Testis (tissue), 2 donors: ENCODE measurements at regions not wholly inside any gene's neighbourhood (a gene's known extent, or its start where the extent isn't known, plus 50 kb on each side); places are given as distances from the start of the nearest gene placed in this dataset.

Source experiments
- CTCF ChIP-seq, 3 experiments: fragments of 450-650 bp in 2 of 3; fragments of 200-600 bp in 1 of 3; sonication (generic) in 1 of 3; IDR thresholded peaks; one replicate each; pipeline ENCODE4 v1.5.1; 2016 to 2019; ENCODE audit warnings: antibody characterized with exemption in 3 of 3, mild to moderate bottlenecking in 2 of 3, moderate library complexity in 1 of 3
- POLR2A ChIP-seq: fragments of 450-650 bp; IDR thresholded peaks from one replicate; pipeline ENCODE4 v1.6.1; 2017; ENCODE audit warnings: antibody characterized with exemption, mild to moderate bottlenecking, moderate library complexity

DNA sequence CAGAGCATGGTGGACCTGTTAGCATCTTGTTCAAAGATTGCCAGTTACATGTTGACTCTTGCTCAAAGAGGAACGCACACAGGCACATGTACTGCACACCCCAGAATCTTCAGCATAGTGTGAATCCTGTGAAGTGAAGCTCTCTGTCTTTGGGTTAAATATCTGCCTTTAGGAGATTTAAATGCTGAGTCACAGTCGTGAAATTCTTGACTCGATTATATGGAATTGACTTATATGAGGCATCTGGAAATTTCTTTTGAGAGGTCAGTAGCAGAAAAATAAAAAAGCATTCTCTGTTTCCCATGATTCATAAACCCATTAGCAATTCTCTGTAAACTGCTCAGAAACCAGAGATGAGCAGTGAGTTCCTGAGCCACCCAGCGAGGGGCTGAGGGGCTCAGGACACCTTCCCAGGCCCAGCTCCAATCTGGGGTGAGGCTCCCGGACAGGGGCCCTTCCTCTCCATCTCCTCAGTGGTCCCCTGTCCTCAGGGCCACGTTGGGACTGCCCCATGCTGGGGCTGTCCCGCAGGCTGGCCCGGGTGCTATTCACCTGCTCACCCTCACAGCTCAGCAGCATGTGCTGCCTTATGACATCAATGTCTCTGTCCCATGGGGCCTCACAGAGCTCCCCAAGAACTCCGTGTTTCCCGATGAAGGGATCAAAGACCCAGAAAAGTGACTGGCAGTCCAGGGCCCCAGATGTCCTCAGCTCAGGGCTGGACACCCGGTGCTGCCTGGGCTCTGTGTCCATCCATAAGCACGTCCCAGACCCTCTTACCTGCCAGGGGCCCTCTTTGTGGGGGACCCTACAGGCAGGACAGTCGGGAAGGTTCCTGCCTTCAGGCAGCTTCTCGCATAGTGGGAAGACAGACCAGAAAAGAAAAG, 50.0 kb upstream of the INSIG1 start:
- no peak for TF ChIP-seq CTCF (IDR thresholded peaks at IDR 0.05)
- TF ChIP-seq POLR2A, result no peak
